ENCODE measurements at regions not wholly inside any gene's neighbourhood (a gene's known extent, or its start where the extent isn't known, plus 50 kb on each side); places are given as distances from the start of the nearest gene placed in this dataset.

- no peak overlapping the region for H3K4me3 ChIP-seq (ENCODE audit: low read length)
- no peak for TF ChIP-seq CTCF (IDR thresholded peaks at IDR 0.05; ENCODE audit: insufficient read depth, low read depth, low read length, missing control alignments)
- DNase-seq (ENCODE audit: low read depth), result no peak
These were observed 88.7 kb downstream of the NR1D2 start for GRCh38 chr3:24033818-24034217.

DNA sequence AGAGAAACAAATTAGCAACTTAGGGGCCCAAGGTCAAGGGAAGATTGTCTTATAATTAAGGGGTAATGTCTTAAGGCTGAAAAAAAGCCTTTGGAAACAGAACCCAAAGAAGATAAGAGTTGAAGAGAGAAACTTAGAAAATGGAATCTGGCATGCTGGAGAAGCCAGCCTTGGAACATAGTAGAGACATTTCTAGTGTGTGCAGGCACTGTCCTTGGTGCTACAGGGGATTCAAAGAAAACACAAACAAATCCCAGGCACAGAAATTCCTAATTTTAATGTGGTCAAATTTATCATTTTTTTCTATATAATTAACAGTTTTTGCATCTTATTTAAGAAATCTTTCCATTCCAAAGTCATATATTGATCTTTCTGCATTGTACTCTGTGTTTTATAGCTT, 89.4 kb downstream of the NR1D2 start:
- H3K4me3 ChIP-seq (ENCODE audit: low read length), result no peak overlapping the region
- DNase-seq (ENCODE audit: low read depth), result no peak
- no peak for TF ChIP-seq CTCF (IDR thresholded peaks at IDR 0.05; ENCODE audit: insufficient read depth, low read depth, low read length, missing control alignments)

DNA sequence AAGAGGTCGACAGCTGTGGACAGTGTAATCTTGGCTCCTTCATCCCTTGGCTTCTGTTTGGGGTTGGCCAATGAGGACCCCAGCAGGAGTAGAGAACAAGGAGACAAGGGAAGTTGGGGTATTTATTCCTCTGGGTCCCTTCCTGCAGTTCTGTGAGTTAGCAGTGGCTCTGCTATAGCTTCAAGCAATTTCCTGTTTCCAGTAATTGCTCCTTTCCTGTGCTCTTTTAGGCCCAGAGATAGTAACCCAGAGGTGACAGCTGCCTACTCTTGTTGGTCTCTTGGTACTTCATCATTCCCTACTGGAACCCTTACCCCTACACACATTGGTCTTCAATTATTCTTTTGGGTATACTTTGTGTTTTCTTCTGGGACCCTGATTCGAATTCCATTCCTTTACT, 92.9 kb downstream of the NR1D2 start:
- no peak for TF ChIP-seq CTCF (IDR thresholded peaks at IDR 0.05; ENCODE audit: insufficient read depth, low read depth, low read length, missing control alignments)
- H3K4me3 ChIP-seq (ENCODE audit: low read length), result no peak overlapping the region
- DNase-seq (ENCODE audit: low read depth), result no peak

DNA sequence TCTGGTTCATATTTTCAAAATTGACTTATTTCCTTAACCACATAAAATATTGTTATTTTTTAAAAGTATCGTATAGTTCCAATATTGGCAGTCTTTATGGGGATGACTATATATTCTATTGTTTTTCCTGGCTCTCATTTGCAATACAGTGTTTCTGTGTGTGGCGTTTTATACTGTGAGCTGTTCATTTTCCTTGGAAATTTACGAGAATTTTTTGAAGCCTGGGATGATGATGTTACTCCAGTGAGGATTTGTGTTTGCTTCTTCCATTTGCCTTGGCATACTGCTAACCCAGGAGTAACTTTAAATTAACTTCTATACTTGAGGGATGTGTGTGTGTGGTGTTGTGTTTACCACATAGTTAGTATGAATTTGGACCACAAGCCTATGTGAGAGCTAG, 95.2 kb downstream of the NR1D2 start:
- TF ChIP-seq CTCF (IDR thresholded peaks at IDR 0.05; ENCODE audit: insufficient read depth, low read depth, low read length, missing control alignments), result no peak
- DNase-seq (ENCODE audit: low read depth), result no peak
- no peak overlapping the region for H3K4me3 ChIP-seq (ENCODE audit: low read length)

DNA sequence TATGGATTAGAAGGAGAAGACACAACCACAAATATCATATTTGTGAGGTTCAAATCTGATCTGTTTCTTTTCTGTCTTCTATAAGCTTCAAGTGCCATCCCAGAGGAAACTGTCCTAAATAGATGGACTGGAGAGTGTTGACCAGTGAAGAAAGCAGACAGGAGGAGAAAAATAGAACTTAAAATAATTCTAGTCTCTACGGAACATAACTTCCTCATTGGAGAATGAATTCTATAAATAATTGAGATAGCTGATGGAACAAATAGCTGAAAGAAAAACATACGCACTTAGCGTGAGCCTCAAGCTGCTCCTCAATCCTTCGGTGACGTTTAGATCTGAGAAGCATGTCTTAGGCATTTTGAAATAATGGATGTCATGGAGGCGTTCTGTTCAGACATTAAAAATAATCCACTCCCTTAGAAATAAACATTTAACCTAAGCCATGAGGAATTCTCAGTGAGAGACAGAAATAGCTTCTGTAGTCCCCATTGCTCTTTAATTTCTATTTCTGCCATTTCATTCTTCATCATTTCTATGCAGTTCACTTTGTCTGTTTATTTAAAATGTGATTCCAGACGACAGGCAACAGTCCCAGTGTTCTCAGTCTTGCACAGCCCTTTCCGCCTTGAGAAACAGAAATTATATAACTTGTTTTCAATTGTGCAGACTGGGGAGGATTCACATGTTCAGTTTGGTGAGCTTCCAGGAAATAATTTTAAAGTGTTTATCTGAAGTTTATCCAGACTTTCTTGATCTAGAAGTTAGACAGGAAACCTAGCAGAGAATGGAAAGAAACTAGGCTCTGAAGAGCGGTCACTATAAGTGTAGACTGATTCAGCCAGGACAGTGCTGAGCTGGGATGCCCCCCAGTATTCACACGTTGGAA, 97.3 kb downstream of the NR1D2 start:
- no peak for TF ChIP-seq CTCF (IDR thresholded peaks at IDR 0.05; ENCODE audit: insufficient read depth, low read depth, low read length, missing control alignments)
- H3K4me3 ChIP-seq (ENCODE audit: low read length), result no peak overlapping the region

GRCh38 chr3:24043168-24043567, 98.1 kb downstream of the NR1D2 start:
- TF ChIP-seq CTCF (IDR thresholded peaks at IDR 0.05; ENCODE audit: insufficient read depth, low read depth, low read length, missing control alignments), result no peak
- no peak overlapping the region for H3K4me3 ChIP-seq (ENCODE audit: low read length)
- no peak for DNase-seq (ENCODE audit: low read depth)

More for the DNA sequence above, 97.3 kb downstream of the NR1D2 start:
- DNase-seq (ENCODE audit: low read depth), result no peak

GRCh38 chr3:24043985-24044384, 98.9 kb downstream of the NR1D2 start:
- H3K4me3 ChIP-seq (ENCODE audit: low read length), result no peak overlapping the region
- no peak for DNase-seq (ENCODE audit: low read depth)
- TF ChIP-seq CTCF (IDR thresholded peaks at IDR 0.05; ENCODE audit: insufficient read depth, low read depth, low read length, missing control alignments), result no peak
